H9 (cell line): ENCODE measurements at regions not wholly inside any gene's neighbourhood (a gene's known extent, or its start where the extent isn't known, plus 50 kb on each side); places are given as distances from the start of the nearest gene placed in this dataset.

Source experiments
- DNase-seq: peaks from one replicate; pipeline ENCODE4 v3.0.0-alpha.2; 2017
- H2AFZ ChIP-seq: one replicate; pipeline ENCODE4 v1.6.1; 2013; ENCODE audit warnings: mild to moderate bottlenecking, low read length, control low read depth, moderate library complexity
- H2AK5ac ChIP-seq: 2 replicates; pipeline ENCODE4 v1.6.1; 2013; ENCODE audit warnings: low read length, control low read depth, mixed read lengths; ENCODE audit not compliant: insufficient read length
- H2BK120ac ChIP-seq: one replicate; pipeline ENCODE4 v1.6.1; 2013; ENCODE audit warnings: low read depth, mild to moderate bottlenecking, low read length, control low read depth, inconsistent platforms; ENCODE audit not compliant: poor library complexity, severe bottlenecking
- H2BK12ac ChIP-seq: 2 replicates; pipeline ENCODE4 v1.6.1; 2013; ENCODE audit warnings: low read length, control low read depth, mixed read lengths, low read depth; ENCODE audit not compliant: insufficient read length
- H2BK15ac ChIP-seq: 2 replicates; pipeline ENCODE4 v1.6.1; 2013; ENCODE audit warnings: low read depth, low read length, control low read depth
- H2BK20ac ChIP-seq: one replicate; pipeline ENCODE4 v1.6.1; 2013; ENCODE audit warnings: low read depth, mild to moderate bottlenecking, low read length, control low read depth, inconsistent platforms; ENCODE audit not compliant: poor library complexity, severe bottlenecking
- H2BK5ac ChIP-seq: 2 replicates; pipeline ENCODE4 v1.6.1; 2013; ENCODE audit warnings: low read length, control low read depth, mixed read lengths; ENCODE audit not compliant: insufficient read length
- H3K14ac ChIP-seq: 2 replicates; pipeline ENCODE4 v1.6.1; 2013; ENCODE audit warnings: low read length, control low read depth; ENCODE audit not compliant: insufficient read depth
- H3K18ac ChIP-seq: 2 replicates; pipeline ENCODE4 v1.6.1; 2013; ENCODE audit warnings: low read depth, mild to moderate bottlenecking, mixed read lengths, low read length, control low read depth; ENCODE audit not compliant: insufficient read length
- H3K23ac ChIP-seq: 2 replicates; pipeline ENCODE4 v1.6.1; 2013; ENCODE audit warnings: low read length, control low read depth, mixed read lengths, low read depth; ENCODE audit not compliant: insufficient read length
- H3K23me2 ChIP-seq: 2 replicates; pipeline ENCODE4 v1.6.1; 2013; ENCODE audit warnings: low read depth, mild to moderate bottlenecking, mixed read lengths, low read length, control low read depth; ENCODE audit not compliant: insufficient read length, poor library complexity, severe bottlenecking
- H3K27ac ChIP-seq: 2 replicates; pipeline ENCODE4 v1.5.1; 2013; ENCODE audit warnings: low read length, control low read depth, mixed read lengths, low read depth; ENCODE audit not compliant: insufficient read length
- H3K27me3 ChIP-seq: 2 replicates; pipeline ENCODE4 v1.6.1; 2013; ENCODE audit warnings: low read length, control low read depth, inconsistent platforms; ENCODE audit not compliant: insufficient read depth
- H3K4ac ChIP-seq: 2 replicates; pipeline ENCODE4 v1.6.1; 2013; ENCODE audit warnings: low read depth, mild to moderate bottlenecking, control low read depth, inconsistent platforms, low read length, moderate library complexity
- H3K4me1 ChIP-seq: 2 replicates; pipeline ENCODE4 v1.6.1; 2013; ENCODE audit warnings: low read length, control low read depth, inconsistent platforms; ENCODE audit not compliant: insufficient read depth
- H3K4me2 ChIP-seq: 2 replicates; pipeline ENCODE4 v1.6.1; 2013; ENCODE audit warnings: low read length, control low read depth, mixed read lengths; ENCODE audit not compliant: insufficient read length, insufficient read depth
- H3K56ac ChIP-seq: 2 replicates; pipeline ENCODE4 v1.6.1; 2013; ENCODE audit warnings: low read depth, mild to moderate bottlenecking, mixed read lengths, low read length, control low read depth; ENCODE audit not compliant: insufficient read length
- H3K79me1 ChIP-seq: 2 replicates; pipeline ENCODE4 v1.6.1; 2013; ENCODE audit warnings: low read depth, mild to moderate bottlenecking, moderate library complexity, low read length, control low read depth, inconsistent platforms; ENCODE audit not compliant: insufficient read depth, poor library complexity, severe bottlenecking
- H3K79me2 ChIP-seq: 2 replicates; pipeline ENCODE4 v1.6.1; 2013; ENCODE audit warnings: low read length, control low read depth, inconsistent platforms; ENCODE audit not compliant: insufficient read depth
- H3K9ac ChIP-seq: 2 replicates; pipeline ENCODE4 v1.6.1; 2013; ENCODE audit warnings: low read length, control low read depth, mixed read lengths; ENCODE audit not compliant: insufficient read length; ENCODE audit errors: extremely low read depth
- H3K9me3 ChIP-seq: one replicate; pipeline ENCODE4 v1.6.1; 2013; ENCODE audit warnings: low read depth, low read length, inconsistent platforms; ENCODE audit not compliant: control insufficient read depth
- H3T11ph ChIP-seq: one replicate; pipeline ENCODE4 v1.6.1; 2013; ENCODE audit warnings: mild to moderate bottlenecking, low read length, control low read depth, inconsistent platforms
- H4K20me1 ChIP-seq: one replicate; pipeline ENCODE4 v1.6.1; 2013; ENCODE audit not compliant: control insufficient read depth, insufficient read length, insufficient read depth
- H4K5ac ChIP-seq: 2 replicates; pipeline ENCODE4 v1.6.1; 2013; ENCODE audit warnings: low read depth, mild to moderate bottlenecking, mixed read lengths, low read length, control low read depth; ENCODE audit not compliant: insufficient read length
- H4K8ac ChIP-seq: replicated peaks from 2 replicates; pipeline ENCODE4 v1.6.1; 2013; ENCODE audit warnings: low read length, control low read depth, mixed read lengths, low read depth; ENCODE audit not compliant: insufficient read length
- H4K91ac ChIP-seq: 2 replicates; pipeline ENCODE4 v1.6.1; 2013; ENCODE audit warnings: low read depth, mild to moderate bottlenecking, moderate library complexity, mixed read lengths, low read length, control low read depth; ENCODE audit not compliant: insufficient read length
- H3K27ac Mint-ChIP-seq, 3 experiments: 2 replicates in 2 of 3; 3 replicates in 1 of 3; pipeline ENCODE4 v1.8.0; 2020 to 2021; ENCODE audit warnings: mixed read lengths in 3 of 3, mild to moderate bottlenecking in 1 of 3, moderate library complexity in 1 of 3
- H3K27me3 Mint-ChIP-seq: 2 replicates; pipeline ENCODE4 v1.8.0; 2021; ENCODE audit warnings: low read depth, mild to moderate bottlenecking, moderate library complexity, mixed read lengths
- H3K36me3 Mint-ChIP-seq, 3 experiments: 2 replicates in 2 of 3; 3 replicates in 1 of 3; pipeline ENCODE4 v1.8.0; 2020 to 2021; ENCODE audit warnings: low read depth in 3 of 3, mixed read lengths in 3 of 3; ENCODE audit not compliant: insufficient read depth in 1 of 3
- H3K4me1 Mint-ChIP-seq, 2 experiments: 2 replicates each; pipeline ENCODE4 v1.8.0; 2020; ENCODE audit warnings: mixed read lengths in 2 of 2
- H3K4me3 Mint-ChIP-seq, 2 experiments: 2 replicates in 1 of 2; 3 replicates in 1 of 2; pipeline ENCODE4 v1.8.0; 2020 to 2021; ENCODE audit warnings: mild to moderate bottlenecking in 2 of 2, mixed read lengths in 2 of 2, moderate library complexity in 1 of 2
- H3K9me3 Mint-ChIP-seq, 2 experiments: 2 replicates in 1 of 2; 3 replicates in 1 of 2; pipeline ENCODE4 v1.8.0; 2020; ENCODE audit warnings: mild to moderate bottlenecking in 2 of 2, mixed read lengths in 2 of 2, moderate library complexity in 1 of 2
- CTCF ChIP-seq: fragments of 200-600 bp; sonication (generic); conservative IDR thresholded peaks from 3 replicates; pipeline ENCODE4 v1.8.0; 2021; ENCODE audit warnings: antibody characterized with exemption, mild to moderate bottlenecking
- WGBS: extraction: QIAGEN DNeasy Blood & Tissue Kit; methylation state at CpG from one replicate; pipeline ENCODE4 v1.1.7; 2013; ENCODE audit warnings: missing lambda C conversion rate, low lambda C conversion rate, mixed read lengths; ENCODE audit not compliant: insufficient read length; ENCODE audit errors: extremely low coverage; 5-methylcytosine and 5-hydroxymethylcytosine counted together

GRCh38 chrX:26927419-26927818 is 535.7 kb downstream of the PPP4R3C start:
- H2AFZ ChIP-seq = no peak overlapping the region
- peaks cover 14% of the 10 kb centered on the region for H3K9me3 ChIP-seq
- H3K9me3 Mint-ChIP-seq = peaks cover 39% of the 10 kb centered on the region in 2 experiments
- H4K8ac ChIP-seq = no peak overlapping the region
- H3K27ac Mint-ChIP-seq = no peak overlapping the region
- no peaks in the 10 kb centered on the region for H3K79me1 ChIP-seq
- no peak overlapping the region for H3K27ac ChIP-seq
- H2BK12ac ChIP-seq = no peak overlapping the region
- H2BK120ac ChIP-seq = no peak overlapping the region
- no peak overlapping the region for H3T11ph ChIP-seq
- H4K20me1 ChIP-seq = no peaks in the 10 kb centered on the region
- H3K56ac ChIP-seq = no peak overlapping the region
- H2BK15ac ChIP-seq = no peak overlapping the region
- H3K14ac ChIP-seq = no peak overlapping the region
- no peak overlapping the region for H2BK5ac ChIP-seq
- no peak for TF ChIP-seq CTCF
- no peaks in the 10 kb centered on the region for H3K4me1 ChIP-seq
- H4K91ac ChIP-seq = no peak overlapping the region
- H3K23me2 ChIP-seq = no peaks in the 10 kb centered on the region
- H3K4ac ChIP-seq = no peak overlapping the region
- no peaks in the 10 kb centered on the region for H3K79me2 ChIP-seq
- H3K36me3 Mint-ChIP-seq = no peaks in the 10 kb centered on the region
- H3K4me2 ChIP-seq = no peak overlapping the region
- H3K4me3 Mint-ChIP-seq = no peak overlapping the region
- H3K9ac ChIP-seq = no peak overlapping the region
- no peak overlapping the region for H2AK5ac ChIP-seq
- no peaks in the 10 kb centered on the region for H3K27me3 ChIP-seq
- H3K23ac ChIP-seq = no peak overlapping the region
- no peaks in the 10 kb centered on the region for H3K27me3 Mint-ChIP-seq
- no peak overlapping the region for H2BK20ac ChIP-seq
- no peak for DNase-seq
- no CpG with 5 or more reads among the region's 2 CpGs for WGBS
- H3K18ac ChIP-seq = no peak overlapping the region
- no peaks in the 10 kb centered on the region for H3K4me1 Mint-ChIP-seq
- H4K5ac ChIP-seq = no peak overlapping the region
